ENCODE measurements at regions not wholly inside any gene's neighbourhood (a gene's known extent, or its start where the extent isn't known, plus 50 kb on each side); places are given as distances from the start of the nearest gene placed in this dataset.

DNA sequence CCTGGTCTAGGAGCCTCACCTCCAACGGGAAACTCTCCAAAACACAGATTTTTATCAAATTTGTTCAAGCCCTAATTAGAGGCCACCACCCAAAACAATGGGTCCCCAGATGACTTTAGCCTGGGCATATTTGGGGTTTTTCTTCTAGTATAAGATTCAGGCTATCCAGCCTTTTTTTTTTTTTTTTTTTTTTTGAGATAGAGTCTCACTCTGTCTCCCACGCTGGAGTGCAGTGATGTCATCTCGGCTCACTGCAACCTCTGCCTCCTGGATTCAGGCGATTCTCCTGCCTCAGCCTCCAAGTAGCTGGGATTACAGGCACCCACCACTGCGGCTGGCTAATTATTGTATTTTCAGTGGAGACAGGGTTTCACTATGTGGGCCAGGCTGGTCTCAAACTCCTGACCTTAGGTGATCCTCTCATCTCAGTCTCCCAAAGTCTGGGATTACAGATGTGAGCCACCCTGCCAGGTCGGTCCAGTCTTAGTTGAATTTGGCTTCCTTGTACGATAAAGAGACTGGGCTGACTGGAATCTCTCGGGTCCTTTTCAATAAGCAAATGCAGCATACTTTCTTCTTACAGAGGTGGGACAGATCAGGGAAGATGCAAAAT lies 91.4 kb upstream of the KLF6 start (continued):
- TF ChIP-seq, protein P1, sequence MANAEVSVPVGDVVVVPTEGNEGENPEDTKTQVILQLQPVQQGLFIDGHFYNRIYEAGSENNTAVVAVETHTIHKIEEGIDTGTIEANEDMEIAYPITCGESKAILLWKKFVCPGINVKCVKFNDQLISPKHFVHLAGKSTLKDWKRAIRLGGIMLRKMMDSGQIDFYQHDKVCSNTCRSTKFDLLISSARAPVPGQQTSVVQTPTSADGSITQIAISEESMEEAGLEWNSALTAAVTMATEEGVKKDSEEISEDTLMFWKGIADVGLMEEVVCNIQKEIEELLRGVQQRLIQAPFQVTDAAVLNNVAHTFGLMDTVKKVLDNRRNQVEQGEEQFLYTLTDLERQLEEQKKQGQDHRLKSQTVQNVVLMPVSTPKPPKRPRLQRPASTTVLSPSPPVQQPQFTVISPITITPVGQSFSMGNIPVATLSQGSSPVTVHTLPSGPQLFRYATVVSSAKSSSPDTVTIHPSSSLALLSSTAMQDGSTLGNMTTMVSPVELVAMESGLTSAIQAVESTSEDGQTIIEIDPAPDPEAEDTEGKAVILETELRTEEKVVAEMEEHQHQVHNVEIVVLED (CRISPR knock-in tag; IDR thresholded peaks at IDR 0.05), result no peak
- TF ChIP-seq JUN (IDR thresholded peaks at IDR 0.05; ENCODE audit: borderline replicate concordance, low read depth, low read length), result peak; percentile 48; the same call in 1 of the 2 replicates
- TF ChIP-seq JUN (CRISPR knock-in tag; IDR thresholded peaks at IDR 0.05; ENCODE audit: borderline replicate concordance), result no peak
- TF ChIP-seq, protein P2, sequence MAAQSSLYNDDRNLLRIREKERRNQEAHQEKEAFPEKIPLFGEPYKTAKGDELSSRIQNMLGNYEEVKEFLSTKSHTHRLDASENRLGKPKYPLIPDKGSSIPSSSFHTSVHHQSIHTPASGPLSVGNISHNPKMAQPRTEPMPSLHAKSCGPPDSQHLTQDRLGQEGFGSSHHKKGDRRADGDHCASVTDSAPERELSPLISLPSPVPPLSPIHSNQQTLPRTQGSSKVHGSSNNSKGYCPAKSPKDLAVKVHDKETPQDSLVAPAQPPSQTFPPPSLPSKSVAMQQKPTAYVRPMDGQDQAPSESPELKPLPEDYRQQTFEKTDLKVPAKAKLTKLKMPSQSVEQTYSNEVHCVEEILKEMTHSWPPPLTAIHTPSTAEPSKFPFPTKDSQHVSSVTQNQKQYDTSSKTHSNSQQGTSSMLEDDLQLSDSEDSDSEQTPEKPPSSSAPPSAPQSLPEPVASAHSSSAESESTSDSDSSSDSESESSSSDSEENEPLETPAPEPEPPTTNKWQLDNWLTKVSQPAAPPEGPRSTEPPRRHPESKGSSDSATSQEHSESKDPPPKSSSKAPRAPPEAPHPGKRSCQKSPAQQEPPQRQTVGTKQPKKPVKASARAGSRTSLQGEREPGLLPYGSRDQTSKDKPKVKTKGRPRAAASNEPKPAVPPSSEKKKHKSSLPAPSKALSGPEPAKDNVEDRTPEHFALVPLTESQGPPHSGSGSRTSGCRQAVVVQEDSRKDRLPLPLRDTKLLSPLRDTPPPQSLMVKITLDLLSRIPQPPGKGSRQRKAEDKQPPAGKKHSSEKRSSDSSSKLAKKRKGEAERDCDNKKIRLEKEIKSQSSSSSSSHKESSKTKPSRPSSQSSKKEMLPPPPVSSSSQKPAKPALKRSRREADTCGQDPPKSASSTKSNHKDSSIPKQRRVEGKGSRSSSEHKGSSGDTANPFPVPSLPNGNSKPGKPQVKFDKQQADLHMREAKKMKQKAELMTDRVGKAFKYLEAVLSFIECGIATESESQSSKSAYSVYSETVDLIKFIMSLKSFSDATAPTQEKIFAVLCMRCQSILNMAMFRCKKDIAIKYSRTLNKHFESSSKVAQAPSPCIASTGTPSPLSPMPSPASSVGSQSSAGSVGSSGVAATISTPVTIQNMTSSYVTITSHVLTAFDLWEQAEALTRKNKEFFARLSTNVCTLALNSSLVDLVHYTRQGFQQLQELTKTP (IDR thresholded peaks at IDR 0.05; ENCODE audit: low read depth in 1 of 2, partially characterized antibody in 2 of 2), result no peak
- TF ChIP-seq SRF (CRISPR knock-in tag; IDR thresholded peaks at IDR 0.05), result no peak
- peak; percentile 78 for TF ChIP-seq ZNF384 (IDR thresholded peaks at IDR 0.05; ENCODE audit: low read depth, low read length)
- no peak for TF ChIP-seq POLR2H (tag; IDR thresholded peaks at IDR 0.05; ENCODE audit: low read depth)
- TF ChIP-seq HNRNPL (IDR thresholded peaks at IDR 0.05; ENCODE audit: low read depth, low read length), result no peak
- TF ChIP-seq ZNF583 (CRISPR knock-in tag; IDR thresholded peaks at IDR 0.05), result no peak
- TF ChIP-seq, protein P3, sequence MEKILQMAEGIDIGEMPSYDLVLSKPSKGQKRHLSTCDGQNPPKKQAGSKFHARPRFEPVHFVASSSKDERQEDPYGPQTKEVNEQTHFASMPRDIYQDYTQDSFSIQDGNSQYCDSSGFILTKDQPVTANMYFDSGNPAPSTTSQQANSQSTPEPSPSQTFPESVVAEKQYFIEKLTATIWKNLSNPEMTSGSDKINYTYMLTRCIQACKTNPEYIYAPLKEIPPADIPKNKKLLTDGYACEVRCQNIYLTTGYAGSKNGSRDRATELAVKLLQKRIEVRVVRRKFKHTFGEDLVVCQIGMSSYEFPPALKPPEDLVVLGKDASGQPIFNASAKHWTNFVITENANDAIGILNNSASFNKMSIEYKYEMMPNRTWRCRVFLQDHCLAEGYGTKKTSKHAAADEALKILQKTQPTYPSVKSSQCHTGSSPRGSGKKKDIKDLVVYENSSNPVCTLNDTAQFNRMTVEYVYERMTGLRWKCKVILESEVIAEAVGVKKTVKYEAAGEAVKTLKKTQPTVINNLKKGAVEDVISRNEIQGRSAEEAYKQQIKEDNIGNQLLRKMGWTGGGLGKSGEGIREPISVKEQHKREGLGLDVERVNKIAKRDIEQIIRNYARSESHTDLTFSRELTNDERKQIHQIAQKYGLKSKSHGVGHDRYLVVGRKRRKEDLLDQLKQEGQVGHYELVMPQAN (IDR thresholded peaks at IDR 0.05; ENCODE audit: borderline replicate concordance), result no peak
- TF ChIP-seq NFATC3 (IDR thresholded peaks at IDR 0.05), result no peak
- TF ChIP-seq SMARCE1 (IDR thresholded peaks at IDR 0.05), result 0 out of 2 replicates have a peak, but pooled peaks have one; percentile 29
- no peak for TF ChIP-seq RBBP5 (IDR thresholded peaks at IDR 0.05; ENCODE audit: borderline replicate concordance, insufficient read depth, low read length, poor library complexity, severe bottlenecking)
- TF ChIP-seq RCOR1 (IDR thresholded peaks at IDR 0.05; ENCODE audit: borderline replicate concordance in 1 of 2, low read depth in 2 of 2, low read length in 2 of 2), result 0 out of 4 replicates have a peak, but pooled peaks of 1 of the 2 experiments have one; percentile 27
- TF ChIP-seq CXXC5 (CRISPR knock-in tag; IDR thresholded peaks at IDR 0.05), result no peak
- TF ChIP-seq CBFA2T3 (IDR thresholded peaks at IDR 0.05), result no peak
- no peak for TF ChIP-seq KAT2B (IDR thresholded peaks at IDR 0.05; ENCODE audit: low read depth, low read length)

Data from K562 (cell line).